GM12878 (cell line): ENCODE measurements at regions not wholly inside any gene's neighbourhood (a gene's known extent, or its start where the extent isn't known, plus 50 kb on each side); places are given as distances from the start of the nearest gene placed in this dataset.

Source experiments
- FOXK2 ChIP-seq: fragments of 450-650 bp; IDR thresholded peaks from 2 replicates; pipeline ENCODE4 v1.6.1; 2017; ENCODE audit warnings: mild to moderate bottlenecking, moderate library complexity
- PAX8 ChIP-seq: fragments of 450-650 bp; IDR thresholded peaks from 2 replicates; pipeline ENCODE4 v1.6.1; 2017; ENCODE audit warnings: mild to moderate bottlenecking, moderate library complexity
- PRDM15 ChIP-seq: fragments of 450-650 bp; formaldehyde crosslinking; IDR thresholded peaks from 2 replicates; pipeline ENCODE4 v1.4.0; 2020; ENCODE audit warnings: mild to moderate bottlenecking, moderate library complexity
- RBBP5 ChIP-seq: fragments of 200-600 bp; sonication (generic); conservative IDR thresholded peaks from 2 replicates; pipeline ENCODE4 v1.6.1; 2016
- ZNF24 ChIP-seq: fragments of 450-650 bp; IDR thresholded peaks from 2 replicates; pipeline ENCODE4 v1.6.1; 2017; ENCODE audit warnings: antibody characterized with exemption, mild to moderate bottlenecking
- ZNF274 ChIP-seq: IDR thresholded peaks from one replicate; pipeline ENCODE4 v1.8.0; 2011; ENCODE audit not compliant: insufficient read length, insufficient read depth
- TF ChIP-seq, protein P1 (sequence below): IDR thresholded peaks from 2 replicates; pipeline ENCODE4 v1.6.1; 2011; ENCODE audit warnings: mild to moderate bottlenecking, low read depth, low read length, moderate library complexity; ENCODE audit not compliant: insufficient replicate concordance
- TF ChIP-seq, protein P2 (sequence below): IDR thresholded peaks from 2 replicates; pipeline ENCODE4 v1.6.1; 2011; ENCODE audit warnings: low read depth, low read length, improper control_type of control experiment, borderline replicate concordance
- TF ChIP-seq, protein P3 (sequence below), 3 experiments: IDR thresholded peaks in 2 of 3; conservative IDR thresholded peaks in 1 of 3; 2 replicates each; pipeline ENCODE4 v1.5.1; 2011; ENCODE audit warnings: low read depth in 3 of 3, low read length in 3 of 3, mild to moderate bottlenecking in 3 of 3, control low read depth in 2 of 3, moderate library complexity in 2 of 3, inconsistent platforms in 1 of 3, mixed read lengths in 1 of 3; ENCODE audit not compliant: control insufficient read depth in 2 of 3, insufficient read depth in 1 of 3; ENCODE audit errors: extremely low read depth in 1 of 3
- TF ChIP-seq, protein P4 (sequence below): fragments of 450-650 bp; IDR thresholded peaks from 2 replicates; pipeline ENCODE4 v1.6.1; 2017; ENCODE audit warnings: mild to moderate bottlenecking, moderate library complexity

- TF ChIP-seq, protein P1, sequence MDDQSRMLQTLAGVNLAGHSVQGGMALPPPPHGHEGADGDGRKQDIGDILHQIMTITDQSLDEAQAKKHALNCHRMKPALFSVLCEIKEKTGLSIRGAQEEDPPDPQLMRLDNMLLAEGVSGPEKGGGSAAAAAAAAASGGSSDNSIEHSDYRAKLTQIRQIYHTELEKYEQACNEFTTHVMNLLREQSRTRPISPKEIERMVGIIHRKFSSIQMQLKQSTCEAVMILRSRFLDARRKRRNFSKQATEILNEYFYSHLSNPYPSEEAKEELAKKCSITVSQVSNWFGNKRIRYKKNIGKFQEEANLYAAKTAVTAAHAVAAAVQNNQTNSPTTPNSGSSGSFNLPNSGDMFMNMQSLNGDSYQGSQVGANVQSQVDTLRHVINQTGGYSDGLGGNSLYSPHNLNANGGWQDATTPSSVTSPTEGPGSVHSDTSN: no peak
- TF ChIP-seq PRDM15 (no peak), ZNF274 (no peak), RBBP5 (no peak), FOXK2 (no peak), PAX8 (no peak), ZNF24 (no peak)
- TF ChIP-seq, protein P2, sequence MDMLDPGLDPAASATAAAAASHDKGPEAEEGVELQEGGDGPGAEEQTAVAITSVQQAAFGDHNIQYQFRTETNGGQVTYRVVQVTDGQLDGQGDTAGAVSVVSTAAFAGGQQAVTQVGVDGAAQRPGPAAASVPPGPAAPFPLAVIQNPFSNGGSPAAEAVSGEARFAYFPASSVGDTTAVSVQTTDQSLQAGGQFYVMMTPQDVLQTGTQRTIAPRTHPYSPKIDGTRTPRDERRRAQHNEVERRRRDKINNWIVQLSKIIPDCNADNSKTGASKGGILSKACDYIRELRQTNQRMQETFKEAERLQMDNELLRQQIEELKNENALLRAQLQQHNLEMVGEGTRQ: no peak
- TF ChIP-seq, protein P3, sequence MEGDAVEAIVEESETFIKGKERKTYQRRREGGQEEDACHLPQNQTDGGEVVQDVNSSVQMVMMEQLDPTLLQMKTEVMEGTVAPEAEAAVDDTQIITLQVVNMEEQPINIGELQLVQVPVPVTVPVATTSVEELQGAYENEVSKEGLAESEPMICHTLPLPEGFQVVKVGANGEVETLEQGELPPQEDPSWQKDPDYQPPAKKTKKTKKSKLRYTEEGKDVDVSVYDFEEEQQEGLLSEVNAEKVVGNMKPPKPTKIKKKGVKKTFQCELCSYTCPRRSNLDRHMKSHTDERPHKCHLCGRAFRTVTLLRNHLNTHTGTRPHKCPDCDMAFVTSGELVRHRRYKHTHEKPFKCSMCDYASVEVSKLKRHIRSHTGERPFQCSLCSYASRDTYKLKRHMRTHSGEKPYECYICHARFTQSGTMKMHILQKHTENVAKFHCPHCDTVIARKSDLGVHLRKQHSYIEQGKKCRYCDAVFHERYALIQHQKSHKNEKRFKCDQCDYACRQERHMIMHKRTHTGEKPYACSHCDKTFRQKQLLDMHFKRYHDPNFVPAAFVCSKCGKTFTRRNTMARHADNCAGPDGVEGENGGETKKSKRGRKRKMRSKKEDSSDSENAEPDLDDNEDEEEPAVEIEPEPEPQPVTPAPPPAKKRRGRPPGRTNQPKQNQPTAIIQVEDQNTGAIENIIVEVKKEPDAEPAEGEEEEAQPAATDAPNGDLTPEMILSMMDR (IDR thresholded peaks at IDR 0.05 in 2 of 3, conservative IDR thresholded peaks at IDR 0.05 in 1 of 3; ENCODE audit: control insufficient read depth in 2 of 3, extremely low read depth in 1 of 3, insufficient read depth in 1 of 3, low read depth in 3 of 3, low read length in 3 of 3): no peak
- TF ChIP-seq, protein P4, sequence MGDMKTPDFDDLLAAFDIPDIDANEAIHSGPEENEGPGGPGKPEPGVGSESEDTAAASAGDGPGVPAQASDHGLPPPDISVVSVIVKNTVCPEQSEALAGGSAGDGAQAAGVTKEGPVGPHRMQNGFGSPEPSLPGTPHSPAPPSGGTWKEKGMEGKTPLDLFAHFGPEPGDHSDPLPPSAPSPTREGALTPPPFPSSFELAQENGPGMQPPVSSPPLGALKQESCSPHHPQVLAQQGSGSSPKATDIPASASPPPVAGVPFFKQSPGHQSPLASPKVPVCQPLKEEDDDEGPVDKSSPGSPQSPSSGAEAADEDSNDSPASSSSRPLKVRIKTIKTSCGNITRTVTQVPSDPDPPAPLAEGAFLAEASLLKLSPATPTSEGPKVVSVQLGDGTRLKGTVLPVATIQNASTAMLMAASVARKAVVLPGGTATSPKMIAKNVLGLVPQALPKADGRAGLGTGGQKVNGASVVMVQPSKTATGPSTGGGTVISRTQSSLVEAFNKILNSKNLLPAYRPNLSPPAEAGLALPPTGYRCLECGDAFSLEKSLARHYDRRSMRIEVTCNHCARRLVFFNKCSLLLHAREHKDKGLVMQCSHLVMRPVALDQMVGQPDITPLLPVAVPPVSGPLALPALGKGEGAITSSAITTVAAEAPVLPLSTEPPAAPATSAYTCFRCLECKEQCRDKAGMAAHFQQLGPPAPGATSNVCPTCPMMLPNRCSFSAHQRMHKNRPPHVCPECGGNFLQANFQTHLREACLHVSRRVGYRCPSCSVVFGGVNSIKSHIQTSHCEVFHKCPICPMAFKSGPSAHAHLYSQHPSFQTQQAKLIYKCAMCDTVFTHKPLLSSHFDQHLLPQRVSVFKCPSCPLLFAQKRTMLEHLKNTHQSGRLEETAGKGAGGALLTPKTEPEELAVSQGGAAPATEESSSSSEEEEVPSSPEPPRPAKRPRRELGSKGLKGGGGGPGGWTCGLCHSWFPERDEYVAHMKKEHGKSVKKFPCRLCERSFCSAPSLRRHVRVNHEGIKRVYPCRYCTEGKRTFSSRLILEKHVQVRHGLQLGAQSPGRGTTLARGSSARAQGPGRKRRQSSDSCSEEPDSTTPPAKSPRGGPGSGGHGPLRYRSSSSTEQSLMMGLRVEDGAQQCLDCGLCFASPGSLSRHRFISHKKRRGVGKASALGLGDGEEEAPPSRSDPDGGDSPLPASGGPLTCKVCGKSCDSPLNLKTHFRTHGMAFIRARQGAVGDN: no peak
These were observed 165.4 kb downstream of the SI start (continued) for GRCh38 chr3:164912916-164913315.
